Loucy (cell line): ENCODE measurements at regions not wholly inside any gene's neighbourhood (a gene's known extent, or its start where the extent isn't known, plus 50 kb on each side); places are given as distances from the start of the nearest gene placed in this dataset.

Source experiments
- CTCF ChIP-seq: fragments of 200-600 bp; sonication (generic); conservative IDR thresholded peaks from 2 replicates; pipeline ENCODE4 v1.5.1; 2014; ENCODE audit warnings: mild to moderate bottlenecking, antibody characterized with exemption, low read length
- EZH2phosphoT487 ChIP-seq: fragments of 200-600 bp; IDR thresholded peaks from 2 replicates; pipeline ENCODE4 v1.6.1; 2018; ENCODE audit warnings: antibody characterized with exemption, mild to moderate bottlenecking, moderate library complexity, borderline replicate concordance

- TF ChIP-seq CTCF, result no peak
- no peak for TF ChIP-seq EZH2phosphoT487
Measured at GRCh38 chr4:186859420-186859819, 135.8 kb upstream of the FAT1 start.
